ENCODE measurements at regions not wholly inside any gene's neighbourhood (a gene's known extent, or its start where the extent isn't known, plus 50 kb on each side); places are given as distances from the start of the nearest gene placed in this dataset.
"Not testable (repeated sequence)": the region's sequence is repeated elsewhere in the genome, so short reads cannot be mapped to it uniquely, and the experiment has no call there.

- not testable (repeated sequence) for DNase-seq (ENCODE audit: low spot score)
Observed at GRCh38 chr15:20191508-20192125, 350.0 kb downstream of the GOLGA6L6 start.

DNA sequence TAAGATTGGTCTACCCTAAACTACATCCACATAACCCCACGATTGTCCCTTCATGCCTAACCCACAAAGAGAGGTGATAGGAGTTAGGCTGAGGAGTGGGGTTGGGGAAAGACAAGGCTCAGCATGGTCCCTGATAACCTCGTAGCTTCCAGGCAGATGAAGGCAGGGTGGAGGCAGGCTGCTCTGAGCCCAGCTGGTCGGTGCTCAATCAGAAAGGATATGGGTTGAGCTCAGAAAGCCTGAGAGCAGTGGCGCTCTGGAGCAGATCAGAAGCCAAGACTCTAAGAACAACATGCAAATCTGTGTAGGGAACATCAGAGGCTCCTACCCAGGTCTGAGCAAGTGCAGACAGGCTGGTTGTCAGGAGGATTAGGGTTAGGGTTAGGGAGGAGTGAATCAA lies 353.0 kb downstream of the GOLGA6L6 start:
- not testable (repeated sequence) for DNase-seq (ENCODE audit: low spot score)

DNA sequence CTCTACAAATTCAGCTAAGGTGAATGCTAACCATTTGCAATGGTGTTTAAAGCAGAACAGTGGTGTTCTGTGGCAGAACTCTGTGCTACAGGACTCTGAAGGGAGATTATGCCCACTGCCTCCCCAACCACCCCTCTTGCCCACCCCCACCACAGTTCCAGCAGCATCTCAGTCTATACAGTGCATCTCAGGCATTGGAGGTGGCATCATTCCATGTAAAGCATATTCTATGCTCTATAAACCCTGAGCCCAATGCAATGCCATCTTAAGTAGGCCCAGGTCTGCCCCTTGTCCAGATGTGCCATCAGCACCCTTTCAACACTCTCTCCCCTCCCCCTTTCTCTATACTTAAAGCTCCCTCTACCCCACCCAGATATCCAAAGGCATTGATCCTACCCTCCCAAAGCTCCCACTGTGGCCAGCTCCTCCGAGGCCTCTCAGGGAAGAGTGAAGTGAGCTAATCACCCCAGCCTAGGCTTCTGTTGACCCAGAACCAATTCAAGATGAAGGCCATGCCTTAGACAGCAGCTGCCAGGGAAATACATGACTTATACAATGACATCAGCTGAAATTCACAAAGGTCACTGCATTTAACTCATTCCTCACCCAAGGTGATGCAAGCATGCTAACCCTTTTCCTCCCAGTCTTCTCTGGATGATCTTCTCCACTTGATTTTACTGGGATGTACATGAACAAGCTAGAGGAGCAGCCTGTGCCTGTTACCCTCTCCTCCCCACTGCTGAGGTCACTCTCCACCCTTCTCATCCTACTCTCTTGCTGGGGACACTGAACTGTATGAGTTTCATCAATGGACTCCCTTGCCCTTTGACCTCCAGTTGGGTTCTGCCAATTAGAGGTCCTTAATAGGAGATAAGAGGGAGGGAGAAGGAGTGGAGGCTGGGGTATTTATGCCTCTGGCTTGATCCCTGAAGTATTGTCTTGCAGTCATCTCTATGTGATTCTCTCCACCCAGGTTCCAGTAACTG lies 353.9 kb downstream of the GOLGA6L6 start:
- DNase-seq (ENCODE audit: low spot score), result not testable (repeated sequence)

- not testable (repeated sequence) for DNase-seq (ENCODE audit: low spot score)
Observed at GRCh38 chr15:20184879-20185278, 356.7 kb downstream of the GOLGA6L6 start.

- not testable (repeated sequence) for DNase-seq (ENCODE audit: low spot score)
Observed at GRCh38 chr15:20168221-20168620, 373.4 kb downstream of the GOLGA6L6 start.

DNA sequence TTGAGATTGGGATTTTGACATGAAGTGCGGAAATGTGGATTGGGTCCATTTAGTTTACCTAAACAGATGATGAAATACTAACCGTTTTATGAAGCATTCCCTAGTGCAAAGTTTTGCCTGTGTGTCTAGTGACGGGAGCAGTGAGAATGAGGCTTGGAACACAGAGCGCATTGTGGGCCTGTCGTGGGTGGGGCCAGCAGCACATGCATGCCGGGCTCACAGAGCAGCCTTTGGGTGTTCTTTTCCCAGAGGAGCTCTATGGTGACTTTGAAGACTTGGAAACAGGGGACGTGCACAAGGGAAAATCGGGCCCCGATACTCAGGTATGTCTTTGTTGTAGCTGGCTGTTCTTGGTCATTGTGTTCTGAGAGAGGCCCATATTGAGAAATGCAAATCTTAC lies 388.1 kb downstream of the GOLGA6L6 start:
- DNase-seq (ENCODE audit: low spot score), result not testable (repeated sequence)

DNA sequence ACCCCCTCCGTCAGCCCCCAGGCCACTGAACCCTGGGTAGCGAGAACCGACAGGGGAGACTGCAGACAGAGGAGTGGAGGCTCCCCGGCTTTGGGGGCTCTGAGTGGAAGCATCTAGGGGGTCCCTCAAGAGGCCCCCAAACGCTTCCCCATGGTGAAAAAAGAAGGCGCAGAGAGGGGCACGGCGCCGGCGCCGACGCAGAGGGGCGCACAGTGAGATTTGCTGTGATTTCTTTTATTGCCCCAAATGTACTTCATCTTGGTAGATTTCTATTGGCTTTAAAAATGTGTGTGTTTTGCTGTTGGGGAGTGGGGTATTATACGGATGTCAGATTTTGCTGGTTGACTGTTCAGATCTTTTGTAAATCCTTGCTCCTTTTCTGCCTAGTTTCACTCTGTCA lies 392.9 kb downstream of the GOLGA6L6 start:
- not testable (repeated sequence) for DNase-seq (ENCODE audit: low spot score)

DNA sequence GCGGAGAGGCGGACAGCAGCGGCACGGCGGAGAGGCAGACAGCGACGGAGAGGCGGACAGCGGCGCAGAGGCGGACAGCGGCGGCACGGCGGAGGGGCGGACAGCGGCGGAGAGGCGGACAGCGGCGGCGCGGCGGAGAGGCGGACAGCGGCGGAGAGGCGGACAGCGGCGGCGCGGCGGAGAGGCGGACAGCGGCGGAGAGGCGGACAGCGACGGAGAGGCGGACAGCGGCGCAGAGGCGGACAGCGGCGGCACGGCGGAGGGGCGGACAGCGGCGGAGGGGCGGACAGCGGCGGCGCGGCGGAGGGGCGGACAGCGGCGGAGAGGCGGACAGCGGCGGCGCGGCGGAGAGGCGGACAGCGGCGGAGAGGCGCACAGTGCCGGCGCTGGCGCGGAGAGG lies 393.6 kb downstream of the GOLGA6L6 start:
- DNase-seq (ENCODE audit: low spot score), result not testable (repeated sequence)

GRCh38 chr15:20144333-20145036 lies 397.1 kb downstream of the GOLGA6L6 start:
- not testable (repeated sequence) for DNase-seq (ENCODE audit: low spot score)

DNA sequence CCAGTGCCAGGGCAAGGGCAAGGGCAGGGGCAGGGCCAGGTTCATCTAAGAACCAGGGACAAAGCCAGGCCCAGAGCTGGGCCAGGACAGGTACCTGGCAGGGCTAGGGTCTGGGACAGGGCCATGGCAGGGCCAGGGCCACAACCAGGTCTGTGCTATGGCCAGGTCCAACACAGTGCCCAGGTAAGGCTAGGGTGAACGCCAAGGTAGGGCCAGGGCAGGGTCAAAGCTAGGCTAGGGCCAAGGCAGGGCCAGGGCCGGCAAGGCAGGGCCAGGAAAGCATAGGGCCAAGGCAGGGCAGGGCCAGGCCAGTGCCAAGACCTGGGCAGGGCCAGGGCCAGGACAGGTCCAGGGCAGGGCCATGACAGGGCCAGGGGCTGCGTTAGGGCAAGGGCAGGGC lies 398.7 kb downstream of the GOLGA6L6 start:
- DNase-seq (ENCODE audit: low spot score), result not testable (repeated sequence)

GRCh38 chr15:20142410-20142809 lies 399.2 kb downstream of the GOLGA6L6 start:
- not testable (repeated sequence) for DNase-seq (ENCODE audit: low spot score)

DNA sequence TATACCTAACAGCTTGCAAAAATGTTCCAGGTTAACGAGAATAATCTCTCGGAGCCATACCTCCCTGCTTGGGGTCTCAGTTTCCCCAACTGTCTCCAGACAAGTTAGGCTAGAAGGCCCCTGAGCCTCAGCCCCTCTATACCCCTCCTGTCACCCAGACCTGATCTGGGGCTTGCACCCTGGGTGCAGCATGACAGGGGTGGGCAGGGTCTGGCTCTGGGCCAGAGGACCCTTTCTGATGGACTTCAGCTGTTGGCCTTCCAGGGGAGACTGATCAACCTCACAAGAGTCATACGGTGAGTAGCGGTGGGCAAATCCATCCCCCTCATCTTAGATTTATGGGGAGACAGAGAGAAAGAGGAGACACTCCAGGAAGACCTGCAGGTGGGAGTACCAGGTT lies 416.9 kb downstream of the GOLGA6L6 start:
- DNase-seq (ENCODE audit: low spot score), result not testable (repeated sequence)

- DNase-seq (ENCODE audit: low spot score), result peak; percentile 44
Observed at GRCh38 chr15:20106026-20106425, 435.6 kb downstream of the GOLGA6L6 start.

DNA sequence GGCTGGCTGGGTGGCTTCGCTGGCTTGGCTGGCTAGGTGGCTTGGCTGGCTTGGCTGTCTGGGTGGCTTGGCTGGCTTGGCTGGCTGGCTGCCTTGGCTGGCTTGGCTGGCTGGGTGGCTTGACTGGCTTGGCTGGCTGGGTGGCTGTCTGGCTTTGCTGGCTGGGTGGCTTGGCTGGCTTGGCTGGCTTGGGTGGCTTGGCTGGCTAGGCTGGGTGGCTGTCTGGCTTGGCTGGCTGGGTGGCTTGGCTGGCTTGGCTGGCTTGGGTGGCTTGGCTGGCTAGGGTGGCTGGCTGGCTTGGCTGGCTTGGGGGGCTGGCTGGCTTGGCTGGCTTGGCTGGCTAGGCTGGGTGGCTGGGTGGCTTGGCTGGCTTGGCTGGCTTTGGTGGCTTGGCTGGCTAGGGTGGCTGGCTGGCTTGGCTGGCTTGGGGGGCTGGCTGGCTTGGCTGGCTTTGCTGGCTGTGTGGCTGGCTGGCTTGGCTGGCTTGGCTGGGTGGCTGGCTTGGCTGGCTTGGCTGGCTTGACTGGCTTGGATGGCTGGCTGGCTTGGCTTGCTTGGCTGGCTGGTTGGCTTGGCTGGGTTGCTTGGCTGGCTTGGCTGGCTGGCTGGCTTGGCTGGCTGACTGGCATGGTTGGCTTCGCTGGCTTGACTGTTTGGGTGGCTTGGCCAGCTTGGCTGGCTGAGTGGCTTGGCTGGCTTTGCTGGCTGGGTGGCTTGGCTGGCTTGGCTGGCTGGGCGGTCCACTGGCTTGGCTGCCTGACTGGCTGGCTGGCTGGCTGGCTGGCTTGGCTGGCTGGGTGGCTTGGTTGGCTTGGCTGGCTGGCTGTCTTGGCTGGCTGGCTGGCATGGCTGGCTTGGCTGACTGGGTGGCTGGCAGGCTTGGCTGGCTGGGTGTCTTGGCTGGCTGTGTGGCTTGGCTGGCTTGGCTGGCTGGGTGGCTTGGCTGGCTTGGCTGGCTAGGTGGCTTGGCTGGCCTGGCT lies 436.3 kb downstream of the GOLGA6L6 start:
- DNase-seq (ENCODE audit: low spot score), result peak; percentile 44

DNA sequence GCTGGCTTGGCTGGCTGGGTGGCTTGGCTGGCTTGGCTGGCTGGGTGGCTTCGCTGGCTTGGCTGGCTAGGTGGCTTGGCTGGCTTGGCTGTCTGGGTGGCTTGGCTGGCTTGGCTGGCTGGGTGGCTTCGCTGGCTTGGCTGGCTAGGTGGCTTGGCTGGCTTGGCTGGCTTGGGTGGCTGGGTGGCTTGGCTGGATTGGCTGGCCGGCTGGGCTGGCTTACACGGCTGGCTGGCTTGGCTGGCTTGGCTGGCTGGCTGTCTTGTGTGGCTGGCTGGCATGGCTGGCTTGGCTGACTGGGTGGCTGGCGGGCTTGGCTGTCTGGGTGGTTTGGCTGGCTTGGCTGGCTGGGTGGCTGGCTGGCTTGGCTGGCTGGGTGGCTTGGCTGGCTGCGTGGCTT lies 437.0 kb downstream of the GOLGA6L6 start:
- peak; percentile 59 for DNase-seq (ENCODE audit: low spot score)

GRCh38 chr15:20102862-20103261 lies 438.7 kb downstream of the GOLGA6L6 start:
- peak; percentile 47 for DNase-seq (ENCODE audit: low spot score)

DNA sequence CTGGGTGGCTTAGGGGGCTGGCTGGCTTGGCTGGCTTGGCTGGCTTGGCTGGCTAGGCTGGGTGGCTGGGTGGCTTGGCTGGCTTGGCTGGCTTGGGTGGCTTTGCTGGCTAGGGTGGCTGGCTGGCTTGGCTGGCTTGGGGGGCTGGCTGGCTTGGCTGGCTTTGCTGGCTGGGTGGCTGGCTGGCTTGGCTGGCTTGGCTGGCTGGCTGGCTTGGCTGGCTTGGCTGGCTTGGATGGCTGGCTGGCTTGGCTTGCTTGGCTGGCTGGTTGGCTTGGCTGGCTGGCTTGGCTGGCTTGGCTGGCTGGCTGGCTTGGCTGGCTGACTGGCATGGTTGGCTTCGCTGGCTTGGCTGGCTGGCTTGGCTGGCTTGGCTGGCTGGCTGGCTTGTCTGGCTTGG lies 439.4 kb downstream of the GOLGA6L6 start:
- peak; percentile 43 for DNase-seq (ENCODE audit: low spot score)

DNA sequence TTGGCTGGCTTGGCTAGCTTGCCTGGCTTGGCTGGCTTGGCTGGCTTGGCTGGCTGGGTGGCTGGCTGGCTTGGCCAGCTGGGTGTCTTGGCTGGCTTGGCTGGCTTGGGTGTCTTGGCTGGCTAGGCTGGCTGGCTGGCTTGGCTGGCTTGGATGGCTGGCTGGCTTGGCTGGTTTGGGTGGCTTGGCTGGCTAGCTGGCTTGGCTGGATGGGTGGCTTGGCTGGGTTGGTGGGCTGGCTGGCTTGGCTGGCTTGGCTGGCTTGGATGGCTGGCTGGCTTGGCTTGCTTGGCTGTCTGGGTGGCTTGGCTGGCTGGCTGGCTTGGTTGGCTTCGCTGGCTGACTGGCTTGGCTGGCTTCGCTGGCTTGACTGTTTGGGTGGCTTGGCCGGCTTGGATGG lies 440.3 kb downstream of the GOLGA6L6 start:
- DNase-seq (ENCODE audit: low spot score), result not testable (repeated sequence)

- DNase-seq (ENCODE audit: low spot score), result not testable (repeated sequence)
Observed at GRCh38 chr15:20100604-20101270, 440.9 kb downstream of the GOLGA6L6 start.

DNA sequence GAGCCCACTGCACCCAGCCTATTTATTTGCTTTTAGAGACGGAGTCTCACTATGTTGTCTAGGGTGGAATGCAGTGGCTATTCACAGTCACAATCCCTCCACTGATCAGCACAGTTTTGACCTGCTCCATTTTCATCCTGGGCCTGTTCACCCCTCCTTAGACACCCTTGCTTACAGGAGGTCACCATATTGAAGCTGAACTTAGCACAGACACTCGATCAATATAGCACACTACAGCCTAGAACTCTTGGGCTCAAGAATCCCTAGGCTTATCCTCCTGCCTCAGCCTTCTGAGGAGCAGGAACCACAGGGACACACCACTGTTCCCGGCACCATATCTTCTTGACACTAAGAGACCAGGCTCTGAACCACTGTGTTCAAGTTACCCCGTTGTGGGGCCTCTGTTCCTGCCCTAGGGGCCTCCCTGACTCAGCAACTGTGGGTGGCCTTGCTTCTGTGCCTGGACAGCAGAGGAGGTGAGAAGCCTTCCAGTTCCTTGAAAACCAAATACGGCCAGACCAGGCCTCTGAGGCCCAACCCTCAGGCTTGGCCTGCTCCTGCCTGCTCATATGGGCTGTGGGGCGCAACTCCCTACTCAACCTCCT lies 445.8 kb downstream of the GOLGA6L6 start:
- not testable (repeated sequence) for DNase-seq (ENCODE audit: low spot score)

Measured in ureter (tissue), 1 donor.